HepG2 (cell line): ENCODE measurements at regions not wholly inside any gene's neighbourhood (a gene's known extent, or its start where the extent isn't known, plus 50 kb on each side); places are given as distances from the start of the nearest gene placed in this dataset.

Experiments
- ATAC-seq: fragments of 200-7000 bp; cut with Tn5 transposase; 3 replicates; pipeline ENCODE4 v1.9.1; 2020; ENCODE audit warnings: mild to moderate bottlenecking, moderate library complexity
- BruUV-seq: library from RNA; stranded (reverse); fragments of 400-500 nt; replicated peaks from 2 replicates; lab custom pipeline; 2021; lab: Mats Ljungman, UMichigan
- CTCF ChIA-PET: fragments of 300-600 bp; formaldehyde crosslinking; extraction: SDS; loops from one replicate; lab custom pipeline; 2021; ENCODE audit warnings: low total read pairs, inconsistent platforms, low intra/inter-chr PET ratio; lab: Yijun Ruan, JAX
- POLR2A ChIA-PET: fragments of 350-600 bp; sonication (Branson Sonifier 250); formaldehyde crosslinking; loops from one replicate; lab custom pipeline; 2020; ENCODE audit warnings: antibody characterized with exemption, inconsistent platforms; lab: Yijun Ruan, JAX
- DNase-seq: peaks from one replicate; pipeline ENCODE4 v3.0.0-alpha.2; 2015; ENCODE audit warnings: low spot score
- FAIRE-seq: peaks from 3 replicates; lab custom pipeline; 2011; peaks lifted over from hg19 to GRCh38; lab: Jason Lieb, UNC
- H2AFZ ChIP-seq: one replicate; pipeline ENCODE4 v1.6.1; 2011; ENCODE audit warnings: low read length, inconsistent platforms
- H3K27ac ChIP-seq: fragments of 300-600 bp; 3 replicates; pipeline ENCODE4 v1.8.0; 2011; ENCODE audit warnings: mixed run types, mild to moderate bottlenecking, mixed read lengths, low read length, inconsistent platforms; ENCODE audit not compliant: insufficient read depth; ENCODE audit errors: extremely low read length
- H3K27me3 ChIP-seq, 2 experiments: fragments of 200-600 bp in 1 of 2; 2 replicates in 1 of 2; 3 replicates in 1 of 2; pipeline versions ENCODE4 v1.6.0 to v1.8.0; 2011; ENCODE audit warnings: low read length in 2 of 2, mild to moderate bottlenecking in 2 of 2, moderate library complexity in 2 of 2, inconsistent platforms in 1 of 2; ENCODE audit not compliant: insufficient read depth in 2 of 2, control insufficient read depth in 1 of 2
- H3K36me3 ChIP-seq, 2 experiments: fragments of 200-600 bp in 1 of 2; replicated peaks in 1 of 2; 2 replicates in 1 of 2; 3 replicates in 1 of 2; pipeline versions ENCODE4 v1.5.1 to v1.8.0; 2011; ENCODE audit warnings: low read length in 2 of 2, inconsistent platforms in 1 of 2; ENCODE audit not compliant: insufficient read depth in 2 of 2, control insufficient read depth in 1 of 2
- H3K4me1 ChIP-seq: 2 replicates; pipeline ENCODE4 v1.5.1; 2012; ENCODE audit warnings: low read length, inconsistent platforms; ENCODE audit not compliant: insufficient read depth
- H3K4me2 ChIP-seq: 2 replicates; pipeline ENCODE4 v1.6.0; 2011; ENCODE audit warnings: low read depth, low read length, inconsistent platforms
- H3K4me3 ChIP-seq, 3 experiments: fragments of 200-600 bp in 1 of 3; sonication (generic), shearing (Covaris generic) in 1 of 3; replicated peaks in 1 of 3; 2 replicates each; pipeline ENCODE4 v1.5.1; 2011 to 2016; ENCODE audit warnings: low read length in 3 of 3, inconsistent platforms in 2 of 3, low read depth in 2 of 3, mild to moderate bottlenecking in 2 of 3, control low read depth in 1 of 3, mixed read lengths in 1 of 3; ENCODE audit not compliant: insufficient read depth in 1 of 3
- H3K79me2 ChIP-seq: one replicate; pipeline ENCODE4 v1.6.1; 2011; ENCODE audit warnings: low read length, inconsistent platforms; ENCODE audit not compliant: insufficient read depth
- H3K9ac ChIP-seq: 2 replicates; pipeline ENCODE4 v1.6.0; 2011; ENCODE audit warnings: mild to moderate bottlenecking, low read depth, low read length, inconsistent platforms; ENCODE audit not compliant: insufficient read depth
- H3K9me3 ChIP-seq: 2 replicates; pipeline ENCODE4 v1.5.1; 2012; ENCODE audit warnings: mild to moderate bottlenecking, low read length
- H4K20me1 ChIP-seq: 2 replicates; pipeline ENCODE4 v1.6.0; 2011; ENCODE audit warnings: inconsistent platforms, mild to moderate bottlenecking, low read length, moderate library complexity; ENCODE audit not compliant: insufficient read depth
- CSRNP2 ChIP-seq: sonication (generic); formaldehyde crosslinking; conservative IDR thresholded peaks from 2 replicates; pipeline ENCODE4 v1.8.0; 2022; ENCODE audit warnings: low read depth, missing genetic modification reagents
- ELF3 ChIP-seq: IDR thresholded peaks from 2 replicates; pipeline ENCODE4 v1.6.1; 2016; ENCODE audit warnings: missing genetic modification reagents, missing compliant biosample characterization
- HNRNPLL ChIP-seq: fragments of 200-400 bp; formaldehyde crosslinking; IDR thresholded peaks from 2 replicates; pipeline ENCODE4 v1.6.1; 2017; ENCODE audit warnings: mild to moderate bottlenecking, low read depth, low read length; ENCODE audit not compliant: poor library complexity, severe bottlenecking
- MAFF ChIP-seq: IDR thresholded peaks from 2 replicates; pipeline ENCODE4 v1.6.1; 2011; ENCODE audit warnings: low read depth, low read length, improper control_type of control experiment
- MAFK ChIP-seq, 2 experiments: IDR thresholded peaks in 1 of 2; conservative IDR thresholded peaks in 1 of 2; 2 replicates each; pipeline ENCODE4 v1.6.1; 2011; ENCODE audit warnings: improper control_type of control experiment in 2 of 2, low read length in 2 of 2
- RNF219 ChIP-seq: sonication (generic); formaldehyde crosslinking; IDR thresholded peaks from 2 replicates; pipeline ENCODE4 v1.5.0; 2020; ENCODE audit warnings: mild to moderate bottlenecking, missing genetic modification reagents
- SIN3A ChIP-seq: IDR thresholded peaks from 2 replicates; pipeline ENCODE4 v1.6.1; 2011; ENCODE audit warnings: low read depth, mild to moderate bottlenecking, control low read depth, low read length, borderline replicate concordance
- ZNF431 ChIP-seq: sonication (generic); formaldehyde crosslinking; IDR thresholded peaks from 2 replicates; pipeline ENCODE4 v1.9.0; 2022; ENCODE audit warnings: missing genetic modification reagents, low read depth, mild to moderate bottlenecking, borderline replicate concordance
- WGBS: methylation state at CpG from one replicate; pipeline ENCODE4 v1.1.6; 2017; ENCODE audit warnings: low lambda C conversion rate; 5-methylcytosine and 5-hydroxymethylcytosine counted together
- in situ Hi-C: cut with HindIII; loops from 2 replicates; pipeline ENCODE4 v1.10.0; 2017; ENCODE audit warnings: low pct_unique_long_range_greater_than_20kb; ENCODE audit not compliant: extremely low pct_ligation_motif_present
- intact Hi-C: fragments of 100-400 bp; cut with micrococcal nuclease; formaldehyde crosslinking; loops from one replicate; pipeline ENCODE4 v1.10.0; 2022; ENCODE audit not compliant: unreplicated experiment
- TF ChIP-seq, protein P1 (sequence below): IDR thresholded peaks from 2 replicates; pipeline ENCODE4 v1.6.1; 2016; ENCODE audit warnings: mild to moderate bottlenecking
- TF ChIP-seq, protein P2 (sequence below): sonication (generic); formaldehyde crosslinking; IDR thresholded peaks from 2 replicates; pipeline ENCODE4 v1.4.0; 2020; ENCODE audit warnings: missing genetic modification reagents; ENCODE audit errors: not compliant biosample characterization

DNA sequence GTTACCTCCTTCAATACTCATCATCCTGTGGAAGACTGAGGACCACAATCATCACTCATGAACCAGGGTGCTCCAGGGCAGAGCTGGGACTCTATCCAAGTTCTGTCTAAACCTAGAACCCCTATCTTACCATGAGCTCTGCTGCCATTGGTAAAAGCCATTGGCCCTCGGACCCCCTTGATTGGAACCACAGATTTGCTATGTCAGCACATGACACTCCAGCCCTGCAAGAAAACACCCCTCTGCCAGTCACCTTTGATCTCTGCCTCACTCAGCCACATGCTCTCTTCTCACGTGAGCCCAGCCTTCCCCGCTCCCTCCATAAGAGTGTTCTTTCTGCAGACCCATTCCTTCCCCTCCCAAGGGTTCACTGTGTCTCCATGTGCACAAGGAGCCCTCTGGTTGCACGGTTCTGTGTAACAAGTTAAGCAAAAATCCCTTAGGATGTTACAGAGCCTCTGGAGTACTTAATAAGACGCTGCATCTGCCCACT lies 468.8 kb upstream of the DYNLRB2 start:
- ATAC-seq (no peak), FAIRE-seq (no peak), DNase-seq (no peak)
- 15% methylated on average over 5 of the region's 5 CpGs for WGBS
- no peaks in the 10 kb centered on the region for H3K79me2 ChIP-seq
- ChIA-PET POLR2A (no interaction called here), CTCF (no interaction called here)
- H3K4me3 ChIP-seq = no peak overlapping the region
- H3K27me3 ChIP-seq = no peaks in the 10 kb centered on the region
- intact Hi-C loops (no loop called here), in situ Hi-C loops (no loop called here)
- no peak overlapping the region for H3K4me2 ChIP-seq
- TF ChIP-seq MAFK (conservative IDR thresholded peaks at IDR 0.05 in 1 of 2, IDR thresholded peaks at IDR 0.05 in 1 of 2; ENCODE audit: low read length in 2 of 2) (peak; percentile 74 to 90), CSRNP2 (CRISPR knock-in tag) (no peak), MAFF (peak; percentile 68)
- no peak overlapping the region for H3K27ac ChIP-seq
- no peaks in the 10 kb centered on the region for H4K20me1 ChIP-seq
- BruUV-seq = no TSS peak
- H2AFZ ChIP-seq = no peak overlapping the region
- H3K9ac ChIP-seq = no peak overlapping the region
- H3K36me3 ChIP-seq = no peaks in the 10 kb centered on the region
- no peaks in the 10 kb centered on the region for H3K4me1 ChIP-seq
- no peaks in the 10 kb centered on the region for H3K9me3 ChIP-seq

- Histone ChIP-seq H3K9me3 (no peaks in the 10 kb centered on the region; the same call in 1 of the 2 replicates), H3K36me3 (no peaks in the 10 kb centered on the region), H3K4me1 (no peaks in the 10 kb centered on the region), H3K9ac (no peak overlapping the region), H3K27me3 (no peaks in the 10 kb centered on the region), H3K4me2 (no peak overlapping the region), H3K79me2 (no peaks in the 10 kb centered on the region), H3K27ac (no peak overlapping the region), H4K20me1 (no peaks in the 10 kb centered on the region), H2AFZ (no peak overlapping the region), H3K4me3 (no peak overlapping the region)
- no TSS peak for BruUV-seq
- in situ Hi-C loops = no loop called here
- no peak for ATAC-seq
- CTCF ChIA-PET = no interaction called here
- no peak for FAIRE-seq
- POLR2A ChIA-PET = no interaction called here
- no peak for DNase-seq
- WGBS = 37% methylated on average over 12 of the region's 12 CpGs
- intact Hi-C loops = no loop called here
- TF ChIP-seq, protein P1, sequence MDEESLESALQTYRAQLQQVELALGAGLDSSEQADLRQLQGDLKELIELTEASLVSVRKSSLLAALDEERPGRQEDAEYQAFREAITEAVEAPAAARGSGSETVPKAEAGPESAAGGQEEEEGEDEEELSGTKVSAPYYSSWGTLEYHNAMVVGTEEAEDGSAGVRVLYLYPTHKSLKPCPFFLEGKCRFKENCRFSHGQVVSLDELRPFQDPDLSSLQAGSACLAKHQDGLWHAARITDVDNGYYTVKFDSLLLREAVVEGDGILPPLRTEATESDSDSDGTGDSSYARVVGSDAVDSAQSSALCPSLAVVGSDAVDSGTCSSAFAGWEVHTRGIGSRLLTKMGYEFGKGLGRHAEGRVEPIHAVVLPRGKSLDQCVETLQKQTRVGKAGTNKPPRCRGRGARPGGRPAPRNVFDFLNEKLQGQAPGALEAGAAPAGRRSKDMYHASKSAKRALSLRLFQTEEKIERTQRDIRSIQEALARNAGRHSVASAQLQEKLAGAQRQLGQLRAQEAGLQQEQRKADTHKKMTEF (CRISPR knock-in tag) = no peak
- no peak for TF ChIP-seq ELF3 (CRISPR knock-in tag)
- TF ChIP-seq ZNF431 (CRISPR knock-in tag) = no peak
- no peak for TF ChIP-seq RNF219 (CRISPR knock-in tag)
- TF ChIP-seq MAFF = peak; percentile 40; the same call in 1 of the 2 replicates
- TF ChIP-seq SIN3A = no peak
- TF ChIP-seq HNRNPLL = no peak
- TF ChIP-seq, protein P2, sequence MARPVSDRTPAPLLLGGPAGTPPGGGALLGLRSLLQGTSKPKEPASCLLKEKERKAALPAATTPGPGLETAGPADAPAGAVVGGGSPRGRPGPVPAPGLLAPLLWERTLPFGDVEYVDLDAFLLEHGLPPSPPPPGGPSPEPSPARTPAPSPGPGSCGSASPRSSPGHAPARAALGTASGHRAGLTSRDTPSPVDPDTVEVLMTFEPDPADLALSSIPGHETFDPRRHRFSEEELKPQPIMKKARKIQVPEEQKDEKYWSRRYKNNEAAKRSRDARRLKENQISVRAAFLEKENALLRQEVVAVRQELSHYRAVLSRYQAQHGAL (CRISPR knock-in tag) = no peak
Measured at GRCh38 chr16:80066805-80067580, 466.5 kb upstream of the MAF start.
